ENCODE measurements at regions not wholly inside any gene's neighbourhood (a gene's known extent, or its start where the extent isn't known, plus 50 kb on each side); places are given as distances from the start of the nearest gene placed in this dataset.

DNA sequence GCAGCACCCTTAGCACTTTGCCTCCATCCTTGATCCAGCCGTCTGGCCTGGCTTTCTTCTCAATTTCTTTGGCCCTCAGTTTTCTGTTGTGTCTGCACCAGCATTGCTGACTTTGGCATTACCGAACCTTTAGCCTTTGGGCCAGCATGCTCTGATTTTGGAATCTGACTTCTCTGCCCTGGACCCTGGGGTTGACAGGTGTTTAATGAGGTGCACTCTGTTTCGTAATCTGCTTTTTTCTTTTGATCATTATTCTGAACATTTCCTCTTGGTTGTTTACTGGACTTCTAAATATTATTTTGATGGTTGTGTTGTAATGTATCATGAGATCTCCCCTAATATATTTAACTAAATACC is 71.5 kb upstream of the ENPP6 start:
- TF ChIP-seq, protein P1, sequence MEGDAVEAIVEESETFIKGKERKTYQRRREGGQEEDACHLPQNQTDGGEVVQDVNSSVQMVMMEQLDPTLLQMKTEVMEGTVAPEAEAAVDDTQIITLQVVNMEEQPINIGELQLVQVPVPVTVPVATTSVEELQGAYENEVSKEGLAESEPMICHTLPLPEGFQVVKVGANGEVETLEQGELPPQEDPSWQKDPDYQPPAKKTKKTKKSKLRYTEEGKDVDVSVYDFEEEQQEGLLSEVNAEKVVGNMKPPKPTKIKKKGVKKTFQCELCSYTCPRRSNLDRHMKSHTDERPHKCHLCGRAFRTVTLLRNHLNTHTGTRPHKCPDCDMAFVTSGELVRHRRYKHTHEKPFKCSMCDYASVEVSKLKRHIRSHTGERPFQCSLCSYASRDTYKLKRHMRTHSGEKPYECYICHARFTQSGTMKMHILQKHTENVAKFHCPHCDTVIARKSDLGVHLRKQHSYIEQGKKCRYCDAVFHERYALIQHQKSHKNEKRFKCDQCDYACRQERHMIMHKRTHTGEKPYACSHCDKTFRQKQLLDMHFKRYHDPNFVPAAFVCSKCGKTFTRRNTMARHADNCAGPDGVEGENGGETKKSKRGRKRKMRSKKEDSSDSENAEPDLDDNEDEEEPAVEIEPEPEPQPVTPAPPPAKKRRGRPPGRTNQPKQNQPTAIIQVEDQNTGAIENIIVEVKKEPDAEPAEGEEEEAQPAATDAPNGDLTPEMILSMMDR (IDR thresholded peaks at IDR 0.05 in 4 of 5, conservative IDR thresholded peaks at IDR 0.05 in 1 of 5) = no peak
- no peak for TF ChIP-seq POLR2A (IDR thresholded peaks at IDR 0.05)

All from gastrocnemius medialis (tissue), 4 donors.